CD14-positive monocyte (primary cell): ENCODE measurements at regions not wholly inside any gene's neighbourhood (a gene's known extent, or its start where the extent isn't known, plus 50 kb on each side); places are given as distances from the start of the nearest gene placed in this dataset.

Experiments
- DNase-seq, 3 donors: peaks; one replicate each; pipeline ENCODE4 v3.0.0-alpha.2; 2011 to 2022
- H2AFZ ChIP-seq: 2 replicates; pipeline ENCODE4 v1.6.0; 2012; ENCODE audit warnings: mild to moderate bottlenecking, low read depth, low read length, inconsistent platforms; ENCODE audit not compliant: insufficient read depth, poor library complexity, severe bottlenecking
- H3K27ac ChIP-seq, 2 donors: 1 replicate in 1 of 2; 2 replicates in 1 of 2; pipeline ENCODE4 v1.5.1; 2012 to 2013; ENCODE audit warnings: low read length in 2 of 2, control low read depth in 1 of 2, inconsistent platforms in 1 of 2, low read depth in 1 of 2, mild to moderate bottlenecking in 1 of 2
- H3K27me3 ChIP-seq, 2 donors: one replicate each; pipeline versions ENCODE4 v1.6.0 to v1.6.1; 2011 to 2013; ENCODE audit warnings: low read length in 2 of 2; ENCODE audit not compliant: control insufficient read depth in 2 of 2, insufficient read depth in 2 of 2
- H3K36me3 ChIP-seq, 2 donors: replicated peaks in 1 of 2; 1 replicate in 1 of 2; 2 replicates in 1 of 2; pipeline versions ENCODE4 v1.5.1 to v1.6.1; 2012 to 2013; ENCODE audit warnings: low read length in 2 of 2, control low read depth in 1 of 2, inconsistent platforms in 1 of 2, mild to moderate bottlenecking in 1 of 2; ENCODE audit not compliant: insufficient read depth in 2 of 2, control insufficient read depth in 1 of 2
- H3K4me1 ChIP-seq, 2 donors: 1 replicate in 1 of 2; 2 replicates in 1 of 2; pipeline versions ENCODE4 v1.5.1 to v1.6.1; 2012 to 2013; ENCODE audit warnings: low read length in 2 of 2, control low read depth in 1 of 2, inconsistent platforms in 1 of 2, mild to moderate bottlenecking in 1 of 2, moderate library complexity in 1 of 2; ENCODE audit not compliant: insufficient read depth in 2 of 2, control insufficient read depth in 1 of 2
- H3K4me2 ChIP-seq: replicated peaks from 2 replicates; pipeline ENCODE3; 2012; ENCODE audit warnings: low read length, moderate library complexity, mild to moderate bottlenecking; ENCODE audit not compliant: poor library complexity, severe bottlenecking; ENCODE audit errors: extremely low read depth
- H3K4me3 ChIP-seq, 3 experiments: fragments of 200-600 bp in 1 of 3; sonication (generic) in 1 of 3; replicated peaks in 1 of 3; 1 replicate in 2 of 3; 2 replicates in 1 of 3; pipeline ENCODE4 v1.5.1; 2011 to 2013; ENCODE audit warnings: low read length in 3 of 3, mild to moderate bottlenecking in 3 of 3, control low read depth in 2 of 3, low read depth in 2 of 3, inconsistent platforms in 1 of 3, moderate library complexity in 1 of 3
- H3K79me2 ChIP-seq: 2 replicates; pipeline ENCODE4 v1.6.0; 2012; ENCODE audit warnings: mild to moderate bottlenecking, control low read depth, inconsistent platforms, low read length, moderate library complexity; ENCODE audit not compliant: insufficient read depth
- H3K9ac ChIP-seq: 2 replicates; pipeline ENCODE4 v1.6.0; 2017; ENCODE audit warnings: low read length, mild to moderate bottlenecking; ENCODE audit not compliant: insufficient read depth, poor library complexity, severe bottlenecking
- H3K9me3 ChIP-seq, 2 donors: replicated peaks in 1 of 2; 1 replicate in 1 of 2; 2 replicates in 1 of 2; pipeline versions ENCODE4 v1.5.1 to v1.6.1; 2012 to 2013; ENCODE audit warnings: low read length in 2 of 2, control low read depth in 1 of 2; ENCODE audit not compliant: control insufficient read depth in 1 of 2, insufficient read depth in 1 of 2
- H4K20me1 ChIP-seq: 2 replicates; pipeline ENCODE4 v1.6.0; 2012; ENCODE audit warnings: mild to moderate bottlenecking, low read length, control low read depth, moderate library complexity; ENCODE audit not compliant: insufficient read depth
- H3K27ac Mint-ChIP-seq, 7 donors: one replicate each; pipeline ENCODE4 v1.8.0; 2020; ENCODE audit warnings: mild to moderate bottlenecking in 7 of 7, mixed read lengths in 7 of 7, moderate library complexity in 6 of 7, inconsistent platforms in 2 of 7
- H3K27me3 Mint-ChIP-seq, 3 donors: one replicate each; pipeline ENCODE4 v1.8.0; 2021 to 2022; ENCODE audit warnings: low read depth in 3 of 3, mild to moderate bottlenecking in 3 of 3, mixed read lengths in 3 of 3, moderate library complexity in 3 of 3, inconsistent platforms in 1 of 3
- H3K36me3 Mint-ChIP-seq, 2 donors: one replicate each; pipeline ENCODE4 v1.8.0; 2020; ENCODE audit warnings: mixed read lengths in 2 of 2, inconsistent platforms in 1 of 2, mild to moderate bottlenecking in 1 of 2
- H3K4me1 Mint-ChIP-seq: one replicate; pipeline ENCODE4 v1.8.0; 2020; ENCODE audit warnings: mild to moderate bottlenecking, mixed read lengths
- H3K4me3 Mint-ChIP-seq, 2 donors: one replicate each; pipeline ENCODE4 v1.8.0; 2020; ENCODE audit warnings: mild to moderate bottlenecking in 2 of 2, mixed read lengths in 2 of 2, moderate library complexity in 1 of 2
- H3K9me3 Mint-ChIP-seq, 7 donors: one replicate each; pipeline ENCODE4 v1.8.0; 2020 to 2022; ENCODE audit warnings: mixed read lengths in 7 of 7, mild to moderate bottlenecking in 6 of 7, moderate library complexity in 6 of 7, inconsistent platforms in 2 of 7
- CTCF ChIP-seq: fragments of 200-600 bp; IDR thresholded peaks from one replicate; pipeline ENCODE4 v1.8.0; 2022; ENCODE audit warnings: antibody characterized with exemption, mild to moderate bottlenecking
- WGBS: methylation state at CpG from one replicate; pipeline ENCODE4 v1.1.5; 2013; ENCODE audit warnings: missing lambda C conversion rate; ENCODE audit not compliant: insufficient coverage; 5-methylcytosine and 5-hydroxymethylcytosine counted together
- intact Hi-C, 2 donors: fragments of 100-400 bp; cut with micrococcal nuclease; formaldehyde crosslinking; loops; one replicate each; pipeline versions ENCODE4 v1.15.0 to v1.15.1; 2023

GRCh38 chr10:3433131-3433530 lies 260.5 kb upstream of the PITRM1 start:
- no peak overlapping the region for H2AFZ ChIP-seq
- TF ChIP-seq CTCF = no peak
- H3K9ac ChIP-seq = no peak overlapping the region
- H3K4me1 ChIP-seq = no peaks in the 10 kb centered on the region
- intact Hi-C loops = no loop called here
- H3K27ac ChIP-seq = no peak overlapping the region
- WGBS = 97% methylated on average over 3 of the region's 6 CpGs
- H3K4me3 ChIP-seq = no peak overlapping the region
- no peaks in the 10 kb centered on the region for H3K27me3 ChIP-seq
- Mint-ChIP-seq H3K27me3 (peaks cover 0 to 3% (median 0%) of the 10 kb centered on the region in 3 donors), H3K9me3 (peaks cover 4 to 14% (median 7%) of the 10 kb centered on the region in 7 donors), H3K4me3 (no peak overlapping the region), H3K27ac (no peak overlapping the region), H3K36me3 (no peaks in the 10 kb centered on the region), H3K4me1 (peaks cover 2% of the 10 kb centered on the region)
- DNase-seq = no peak
- peaks cover 0 to 15% of the 10 kb centered on the region in 2 donors for H3K9me3 ChIP-seq
- no peaks in the 10 kb centered on the region for H3K36me3 ChIP-seq
- H3K4me2 ChIP-seq = no peak overlapping the region
- no peaks in the 10 kb centered on the region for H4K20me1 ChIP-seq
- no peaks in the 10 kb centered on the region for H3K79me2 ChIP-seq

- no peak for DNase-seq
- Histone ChIP-seq H3K9me3 (peaks cover 0 to 15% of the 10 kb centered on the region in 2 donors), H3K27me3 (no peaks in the 10 kb centered on the region), H3K4me1 (no peaks in the 10 kb centered on the region), H4K20me1 (no peaks in the 10 kb centered on the region), H3K4me3 (no peak overlapping the region), H3K4me2 (no peak overlapping the region), H3K36me3 (no peaks in the 10 kb centered on the region), H3K9ac (no peak overlapping the region), H3K79me2 (no peaks in the 10 kb centered on the region), H2AFZ (no peak overlapping the region), H3K27ac (no peak overlapping the region)
- Mint-ChIP-seq H3K27me3 (peaks cover 0 to 3% (median 0%) of the 10 kb centered on the region in 3 donors), H3K9me3 (peaks cover 4 to 14% (median 7%) of the 10 kb centered on the region in 7 donors), H3K4me1 (peaks cover 2% of the 10 kb centered on the region), H3K36me3 (no peaks in the 10 kb centered on the region), H3K4me3 (no peak overlapping the region), H3K27ac (no peak overlapping the region)
- no peak for TF ChIP-seq CTCF
- 100% methylated on average over 3 of the region's 4 CpGs for WGBS
- intact Hi-C loops = no loop called here
Measured at GRCh38 chr10:3432081-3432825, 259.7 kb upstream of the PITRM1 start.
